ENCODE measurements at regions not wholly inside any gene's neighbourhood (a gene's known extent, or its start where the extent isn't known, plus 50 kb on each side); places are given as distances from the start of the nearest gene placed in this dataset.

DNA sequence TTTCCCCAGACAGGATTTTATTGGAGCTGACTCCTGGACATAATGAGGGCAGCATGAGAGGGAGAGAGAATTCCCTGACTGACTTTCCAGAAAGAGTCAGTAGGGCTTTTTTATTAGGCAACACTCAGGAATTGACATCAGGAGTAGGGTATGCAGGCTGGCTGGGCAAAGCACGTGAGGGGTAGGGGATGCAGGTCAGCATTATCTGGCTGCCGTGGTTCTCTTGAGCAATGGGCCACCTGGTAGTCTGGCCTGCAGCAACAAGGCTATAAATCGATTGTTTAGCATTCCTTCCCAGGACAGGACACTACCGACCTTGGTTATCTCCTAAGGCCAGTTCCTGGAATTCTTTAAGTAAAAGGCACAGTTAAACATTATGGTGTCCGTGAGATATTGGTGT is 160.8 kb upstream of the AGAP1 start:
- Mint-ChIP-seq H3K27me3 (no peaks in the 10 kb centered on the region), H3K36me3 (ENCODE audit: low read depth) (no peaks in the 10 kb centered on the region), H3K9me3 (no peaks in the 10 kb centered on the region), H3K27ac (no peak overlapping the region), H3K4me3 (no peak overlapping the region), H3K4me1 (no peaks in the 10 kb centered on the region)
- ChIA-PET POLR2A (no interaction called here), CTCF (no interaction called here)
- DNase-seq = no peak

GRCh38 chr2:235334179-235334578 is 159.7 kb upstream of the AGAP1 start:
- ChIA-PET CTCF (no interaction called here), POLR2A (no interaction called here)
- H3K27me3 Mint-ChIP-seq = peaks cover 2% of the 10 kb centered on the region
- no peak overlapping the region for H3K4me3 Mint-ChIP-seq
- H3K4me1 Mint-ChIP-seq = no peaks in the 10 kb centered on the region
- H3K27ac Mint-ChIP-seq = no peak overlapping the region
- no peak for DNase-seq
- no peaks in the 10 kb centered on the region for H3K36me3 Mint-ChIP-seq (ENCODE audit: low read depth)
- H3K9me3 Mint-ChIP-seq = no peaks in the 10 kb centered on the region

GRCh38 chr2:235343156-235343774 is 150.6 kb upstream of the AGAP1 start:
- Mint-ChIP-seq H3K4me1 (no peaks in the 10 kb centered on the region), H3K9me3 (no peaks in the 10 kb centered on the region), H3K36me3 (ENCODE audit: low read depth) (no peaks in the 10 kb centered on the region), H3K27me3 (peaks cover 2% of the 10 kb centered on the region), H3K4me3 (no peak overlapping the region), H3K27ac (no peak overlapping the region)
- CTCF ChIA-PET = no interaction called here
- DNase-seq = no peak
- POLR2A ChIA-PET = no interaction called here

DNA sequence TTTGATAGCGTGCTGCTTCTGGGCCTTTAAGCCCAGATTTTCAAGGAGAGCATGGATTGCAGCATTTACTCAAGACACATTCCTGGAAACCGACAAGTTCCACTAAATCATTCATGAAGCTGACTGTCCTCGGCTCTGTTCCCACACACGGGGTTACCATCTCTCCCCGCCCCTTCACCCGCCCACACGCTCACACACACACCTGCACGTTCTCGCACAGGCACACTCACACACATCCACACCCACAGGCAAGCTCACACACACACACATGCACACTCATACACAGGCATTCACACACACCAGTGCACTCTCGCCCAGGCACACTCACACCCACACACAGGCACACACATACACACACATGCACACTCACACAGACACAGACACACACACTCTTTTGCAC is 150.0 kb upstream of the AGAP1 start:
- no peaks in the 10 kb centered on the region for H3K4me1 Mint-ChIP-seq
- ChIA-PET CTCF (no interaction called here), POLR2A (no interaction called here)
- H3K36me3 Mint-ChIP-seq (ENCODE audit: low read depth) = no peaks in the 10 kb centered on the region
- no peak for DNase-seq
- no peaks in the 10 kb centered on the region for H3K27me3 Mint-ChIP-seq
- no peak overlapping the region for H3K4me3 Mint-ChIP-seq
- H3K9me3 Mint-ChIP-seq = no peaks in the 10 kb centered on the region
- H3K27ac Mint-ChIP-seq = no peak overlapping the region

GRCh38 chr2:235345745-235346144 is 148.1 kb upstream of the AGAP1 start:
- H3K9me3 Mint-ChIP-seq = no peaks in the 10 kb centered on the region
- H3K27me3 Mint-ChIP-seq = no peaks in the 10 kb centered on the region
- ChIA-PET CTCF (no interaction called here), POLR2A (no interaction called here)
- H3K36me3 Mint-ChIP-seq (ENCODE audit: low read depth) = no peaks in the 10 kb centered on the region
- no peak overlapping the region for H3K4me3 Mint-ChIP-seq
- no peaks in the 10 kb centered on the region for H3K4me1 Mint-ChIP-seq
- H3K27ac Mint-ChIP-seq = no peak overlapping the region
- no peak for DNase-seq

DNA sequence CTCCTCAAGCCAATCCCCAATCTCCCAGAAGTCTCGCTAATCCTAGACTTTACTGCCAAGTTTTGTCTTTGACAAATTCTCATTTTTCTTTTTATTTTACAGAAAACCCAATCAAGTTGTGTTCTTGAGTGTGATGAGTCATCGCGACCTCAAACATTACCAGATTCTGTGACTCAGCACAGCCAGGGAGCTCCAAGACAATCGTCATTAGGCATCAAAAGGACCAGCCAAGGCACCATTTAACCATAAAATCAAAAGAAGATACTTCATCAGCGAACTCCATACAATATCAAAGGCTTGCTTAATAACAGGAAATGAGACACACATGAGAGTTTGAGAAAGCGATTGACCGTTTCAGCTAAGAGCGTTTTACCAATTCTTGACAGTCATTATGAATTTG is 146.2 kb upstream of the AGAP1 start:
- H3K4me1 Mint-ChIP-seq = no peaks in the 10 kb centered on the region
- no peak overlapping the region for H3K27ac Mint-ChIP-seq
- no peaks in the 10 kb centered on the region for H3K36me3 Mint-ChIP-seq (ENCODE audit: low read depth)
- CTCF ChIA-PET = no interaction called here
- DNase-seq = no peak
- no peaks in the 10 kb centered on the region for H3K27me3 Mint-ChIP-seq
- H3K9me3 Mint-ChIP-seq = no peaks in the 10 kb centered on the region
- POLR2A ChIA-PET = no interaction called here
- no peak overlapping the region for H3K4me3 Mint-ChIP-seq

DNA sequence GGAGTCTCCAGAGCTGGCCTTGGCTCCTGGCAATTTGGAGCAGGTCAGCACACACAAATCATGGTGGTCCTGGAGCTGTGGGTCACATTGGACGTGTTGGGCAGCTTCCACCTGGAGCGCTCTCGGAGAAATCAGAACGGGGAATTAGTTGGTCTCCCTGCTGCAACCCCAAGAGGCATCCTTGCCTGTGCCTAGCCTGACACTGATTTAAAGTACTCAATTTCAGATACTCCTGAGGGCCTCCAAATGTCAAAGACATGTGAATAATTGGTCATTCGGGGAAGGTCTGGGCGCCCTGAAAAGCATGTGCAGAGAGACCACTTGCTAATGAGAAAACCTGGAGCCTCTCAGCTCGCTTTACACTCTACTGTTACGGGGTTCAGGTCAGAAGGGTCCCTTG is 145.5 kb upstream of the AGAP1 start:
- ChIA-PET POLR2A (no interaction called here), CTCF (no interaction called here)
- Mint-ChIP-seq H3K27ac (no peak overlapping the region), H3K27me3 (no peaks in the 10 kb centered on the region), H3K4me1 (no peaks in the 10 kb centered on the region), H3K9me3 (no peaks in the 10 kb centered on the region), H3K36me3 (ENCODE audit: low read depth) (no peaks in the 10 kb centered on the region), H3K4me3 (no peak overlapping the region)
- DNase-seq = no peak

GRCh38 chr2:235350234-235350633 is 143.6 kb upstream of the AGAP1 start:
- no peaks in the 10 kb centered on the region for H3K27me3 Mint-ChIP-seq
- H3K9me3 Mint-ChIP-seq = no peaks in the 10 kb centered on the region
- DNase-seq = no peak
- CTCF ChIA-PET = no interaction called here
- H3K27ac Mint-ChIP-seq = no peak overlapping the region
- POLR2A ChIA-PET = no interaction called here
- no peaks in the 10 kb centered on the region for H3K4me1 Mint-ChIP-seq
- no peak overlapping the region for H3K4me3 Mint-ChIP-seq
- H3K36me3 Mint-ChIP-seq (ENCODE audit: low read depth) = no peaks in the 10 kb centered on the region

DNA sequence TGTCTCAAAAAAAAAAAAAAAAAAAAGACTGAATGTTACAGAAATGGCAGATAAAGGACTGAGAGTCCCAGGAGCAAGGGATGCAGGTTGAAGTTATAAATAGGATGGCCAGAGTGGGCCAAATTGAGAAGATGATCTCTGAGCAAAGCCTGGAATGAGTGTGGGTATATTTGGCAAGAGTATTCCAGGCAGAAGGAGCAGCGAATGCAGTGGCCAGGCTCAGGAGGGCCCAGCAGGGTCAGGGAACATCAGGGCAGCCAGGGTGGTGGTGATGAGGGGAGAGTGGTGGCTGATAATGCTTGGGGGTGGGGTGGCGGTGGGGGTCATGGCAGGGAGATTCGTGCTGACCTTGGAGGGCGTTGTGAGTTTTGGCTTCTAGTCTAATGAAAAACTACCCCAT is 141.3 kb upstream of the AGAP1 start:
- Mint-ChIP-seq H3K4me1 (no peaks in the 10 kb centered on the region), H3K27ac (no peak overlapping the region), H3K27me3 (no peaks in the 10 kb centered on the region), H3K9me3 (no peaks in the 10 kb centered on the region), H3K36me3 (ENCODE audit: low read depth) (no peaks in the 10 kb centered on the region), H3K4me3 (no peak overlapping the region)
- CTCF ChIA-PET = no interaction called here
- POLR2A ChIA-PET = no interaction called here
- no peak for DNase-seq

- no peaks in the 10 kb centered on the region for H3K27me3 Mint-ChIP-seq
- ChIA-PET CTCF (no interaction called here), POLR2A (no interaction called here)
- H3K4me3 Mint-ChIP-seq = no peak overlapping the region
- no peak for DNase-seq
- H3K9me3 Mint-ChIP-seq = no peaks in the 10 kb centered on the region
- H3K27ac Mint-ChIP-seq = no peak overlapping the region
- no peaks in the 10 kb centered on the region for H3K36me3 Mint-ChIP-seq (ENCODE audit: low read depth)
- H3K4me1 Mint-ChIP-seq = no peaks in the 10 kb centered on the region
Observed at GRCh38 chr2:235357881-235358280, 136.0 kb upstream of the AGAP1 start.

GRCh38 chr2:235358981-235359471 is 134.8 kb upstream of the AGAP1 start:
- Mint-ChIP-seq H3K36me3 (ENCODE audit: low read depth) (no peaks in the 10 kb centered on the region), H3K27ac (no peak overlapping the region), H3K9me3 (no peaks in the 10 kb centered on the region), H3K4me3 (no peak overlapping the region), H3K27me3 (no peaks in the 10 kb centered on the region), H3K4me1 (no peaks in the 10 kb centered on the region)
- ChIA-PET CTCF (interaction anchor here (0.6 kb wide), 1 partner anchor 670 kb away, joined by 7 read pairs; no protein-coding TSS in a partner anchor), POLR2A (no interaction called here)
- DNase-seq = no peak

DNA sequence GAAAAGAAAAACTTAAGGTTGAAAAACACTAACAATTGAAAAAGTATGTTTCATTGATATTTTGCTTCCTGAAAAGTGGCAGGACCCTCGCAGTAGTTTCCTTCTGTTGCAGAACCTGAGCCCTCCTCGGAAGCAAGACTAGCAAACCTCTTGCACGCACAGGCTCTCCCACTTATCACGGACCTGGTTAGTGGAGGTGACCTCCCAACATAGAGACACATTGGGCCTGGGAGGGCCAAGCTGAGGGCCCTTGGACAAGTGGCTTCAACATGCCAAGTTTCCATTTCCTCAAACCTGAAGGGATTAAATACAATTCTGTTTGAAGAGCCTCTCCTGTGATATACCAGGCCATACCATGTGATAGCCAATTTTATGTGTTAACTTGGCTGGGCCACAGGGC is 133.4 kb upstream of the AGAP1 start:
- H3K4me1 Mint-ChIP-seq = no peaks in the 10 kb centered on the region
- no peak overlapping the region for H3K27ac Mint-ChIP-seq
- no peaks in the 10 kb centered on the region for H3K9me3 Mint-ChIP-seq
- ChIA-PET CTCF (interaction anchor here (0.6 kb wide), 1 partner anchor 15 kb away, joined by 3 read pairs; no protein-coding TSS in a partner anchor), POLR2A (no interaction called here)
- no peak for DNase-seq
- H3K27me3 Mint-ChIP-seq = no peaks in the 10 kb centered on the region
- no peaks in the 10 kb centered on the region for H3K36me3 Mint-ChIP-seq (ENCODE audit: low read depth)
- H3K4me3 Mint-ChIP-seq = no peak overlapping the region

- CTCF ChIA-PET = no interaction called here
- no peaks in the 10 kb centered on the region for H3K4me1 Mint-ChIP-seq
- H3K27me3 Mint-ChIP-seq = peaks cover 2% of the 10 kb centered on the region
- POLR2A ChIA-PET = interaction anchor here (0.5 kb wide), 1 partner anchor 406 kb away, joined by 4 read pairs; no protein-coding TSS in a partner anchor
- no peak overlapping the region for H3K4me3 Mint-ChIP-seq
- no peaks in the 10 kb centered on the region for H3K36me3 Mint-ChIP-seq (ENCODE audit: low read depth)
- DNase-seq = no peak
- H3K9me3 Mint-ChIP-seq = no peaks in the 10 kb centered on the region
- H3K27ac Mint-ChIP-seq = no peak overlapping the region
Observed at GRCh38 chr2:235365743-235366142, 128.1 kb upstream of the AGAP1 start.

DNA sequence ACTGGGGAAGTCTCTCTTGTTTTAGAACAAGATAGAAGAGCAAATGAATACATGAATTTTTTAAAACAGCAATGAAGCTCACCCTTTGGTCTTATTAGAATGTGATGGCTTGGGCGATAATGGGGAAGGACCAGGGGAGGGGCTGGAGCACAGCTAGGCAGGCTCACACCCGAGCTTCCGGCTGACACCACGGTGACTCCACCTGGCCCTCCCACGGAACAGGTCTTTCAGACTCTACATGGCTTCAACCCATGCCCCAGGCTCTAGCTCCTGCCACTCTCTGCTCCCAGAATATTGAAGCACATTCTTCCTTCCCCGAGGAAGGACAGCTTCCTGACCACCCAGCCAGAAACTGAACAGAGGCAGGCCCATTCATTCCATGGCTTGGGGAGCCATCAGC is 127.5 kb upstream of the AGAP1 start:
- no peaks in the 10 kb centered on the region for H3K9me3 Mint-ChIP-seq
- DNase-seq = no peak
- H3K27ac Mint-ChIP-seq = no peak overlapping the region
- no peak overlapping the region for H3K4me3 Mint-ChIP-seq
- H3K4me1 Mint-ChIP-seq = no peaks in the 10 kb centered on the region
- no peaks in the 10 kb centered on the region for H3K36me3 Mint-ChIP-seq (ENCODE audit: low read depth)
- peaks cover 2% of the 10 kb centered on the region for H3K27me3 Mint-ChIP-seq
- POLR2A ChIA-PET = interaction anchor here (0.5 kb wide), 1 partner anchor 407 kb away, joined by 4 read pairs; no protein-coding TSS in a partner anchor
- CTCF ChIA-PET = interaction anchor here (0.6 kb wide), 1 partner anchor 605 kb away, joined by 3 read pairs; no protein-coding TSS in a partner anchor
